ENCODE measurements at regions not wholly inside any gene's neighbourhood (a gene's known extent, or its start where the extent isn't known, plus 50 kb on each side); places are given as distances from the start of the nearest gene placed in this dataset.
A peak's percentile ranks its signal among the peaks of the same experiment; 100 is the strongest.
"Not testable (repeated sequence)": the region's sequence is repeated elsewhere in the genome, so short reads cannot be mapped to it uniquely, and the experiment has no call there.

- Histone ChIP-seq H3K4me1 (ENCODE audit: insufficient read depth) (peaks cover 13% of the 10 kb centered on the region), H3K27ac (no peak overlapping the region), H3K27me3 (no peaks in the 10 kb centered on the region), H3K36me3 (no peaks in the 10 kb centered on the region), H3K9me3 (no peaks in the 10 kb centered on the region), H3K4me3 (no peak overlapping the region)
- WGBS, 3 donors = 94 to 99% (median 96%) methylated on average over 3 of the region's 3 CpGs
- no peak for TF ChIP-seq POLR2A (IDR thresholded peaks at IDR 0.05)
- TF ChIP-seq CTCF (IDR thresholded peaks at IDR 0.05) = no peak
- no peak for TF ChIP-seq EP300 (IDR thresholded peaks at IDR 0.05)
- no peak for DNase-seq
- intact Hi-C loops (cut with DNase I) = no loop called here
Observed at GRCh38 chr3:177703788-177704187, 506.5 kb upstream of the TBL1XR1 start.

GRCh38 chr3:177705976-177706823, 508.9 kb upstream of the TBL1XR1 start:
- TF ChIP-seq CTCF (IDR thresholded peaks at IDR 0.05) = no peak
- no peak for TF ChIP-seq POLR2A (IDR thresholded peaks at IDR 0.05)
- no peak for TF ChIP-seq EP300 (IDR thresholded peaks at IDR 0.05)
- DNase-seq = peak; percentile 42 to 64 (median 49)
- H3K9me3 ChIP-seq = no peaks in the 10 kb centered on the region
- peaks cover 13% of the 10 kb centered on the region for H3K4me1 ChIP-seq (ENCODE audit: insufficient read depth)
- intact Hi-C loops (cut with DNase I) = no loop called here
- H3K36me3 ChIP-seq = no peaks in the 10 kb centered on the region
- peak overlapping the region in 1 of 2 donors; percentile 53 for H3K27ac ChIP-seq
- no peaks in the 10 kb centered on the region for H3K27me3 ChIP-seq
- WGBS, 3 donors = 18 to 27% (median 24%) methylated on average over 4 of the region's 4 CpGs
- H3K4me3 ChIP-seq = no peak overlapping the region

GRCh38 chr3:177709470-177709869, 512.2 kb upstream of the TBL1XR1 start:
- H3K27me3 ChIP-seq; intact Hi-C loops (cut with DNase I); H3K4me3 ChIP-seq; DNase-seq; H3K9me3 ChIP-seq; H3K27ac ChIP-seq; H3K36me3 ChIP-seq: not testable (repeated sequence)
- WGBS, 3 donors = 94 to 97% (median 95%) methylated on average over 7 of the region's 7 CpGs
- H3K4me1 ChIP-seq (ENCODE audit: insufficient read depth) = peaks cover 13% of the 10 kb centered on the region

GRCh38 chr3:177710506-177710905, 513.2 kb upstream of the TBL1XR1 start:
- DNase-seq = no peak
- H3K27ac ChIP-seq = no peak overlapping the region
- intact Hi-C loops (cut with DNase I) = no loop called here
- H3K9me3 ChIP-seq = no peaks in the 10 kb centered on the region
- peaks cover 12% of the 10 kb centered on the region for H3K4me1 ChIP-seq (ENCODE audit: insufficient read depth)
- no peak for TF ChIP-seq POLR2A (IDR thresholded peaks at IDR 0.05)
- no peak for TF ChIP-seq EP300 (IDR thresholded peaks at IDR 0.05)
- TF ChIP-seq CTCF (IDR thresholded peaks at IDR 0.05) = no peak
- H3K27me3 ChIP-seq = no peaks in the 10 kb centered on the region
- H3K4me3 ChIP-seq = no peak overlapping the region
- H3K36me3 ChIP-seq = no peaks in the 10 kb centered on the region

GRCh38 chr3:177711637-177712036, 514.4 kb upstream of the TBL1XR1 start:
- Histone ChIP-seq H3K4me3 (no peak overlapping the region), H3K27me3 (no peaks in the 10 kb centered on the region), H3K4me1 (ENCODE audit: insufficient read depth) (peaks cover 2% of the 10 kb centered on the region), H3K9me3 (no peaks in the 10 kb centered on the region), H3K36me3 (no peaks in the 10 kb centered on the region), H3K27ac (no peak overlapping the region)
- DNase-seq = no peak
- intact Hi-C loops (cut with DNase I) = no loop called here
- TF ChIP-seq POLR2A (IDR thresholded peaks at IDR 0.05) (no peak), EP300 (IDR thresholded peaks at IDR 0.05) (no peak), CTCF (IDR thresholded peaks at IDR 0.05) (no peak)
- 92 to 95% (median 94%) methylated on average over 4 of the region's 4 CpGs for WGBS, 3 donors

All from ovary (tissue), 7 donors.